ENCODE measurements at regions not wholly inside any gene's neighbourhood (a gene's known extent, or its start where the extent isn't known, plus 50 kb on each side); places are given as distances from the start of the nearest gene placed in this dataset.
"Not testable (repeated sequence)": the region's sequence is repeated elsewhere in the genome, so short reads cannot be mapped to it uniquely, and the experiment has no call there.

DNA sequence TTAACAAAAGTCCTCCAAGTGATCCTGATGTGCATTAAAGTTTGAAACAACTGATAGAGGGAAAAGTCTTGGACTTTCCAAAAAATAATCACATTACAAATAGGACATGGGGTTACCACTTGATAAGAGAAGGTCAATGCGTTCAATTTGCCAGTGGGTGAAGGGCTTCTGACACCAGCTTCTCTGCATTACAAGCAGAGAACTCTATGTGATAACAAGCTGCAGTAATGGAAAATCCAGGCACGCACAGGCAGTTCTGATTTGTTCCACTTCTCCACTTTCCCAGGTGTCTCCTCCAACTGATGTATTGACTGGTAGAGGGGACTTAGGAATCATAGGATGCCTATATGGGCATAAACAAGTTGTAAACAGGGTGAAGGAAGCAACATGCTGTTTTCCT is 234.0 kb upstream of the MGAT5 start:
- no peak for DNase-seq (ENCODE audit: low spot score)
- in situ Hi-C loops (cut with HindIII; ENCODE audit: low sequenced_read_pairs): no loop called here

DNA sequence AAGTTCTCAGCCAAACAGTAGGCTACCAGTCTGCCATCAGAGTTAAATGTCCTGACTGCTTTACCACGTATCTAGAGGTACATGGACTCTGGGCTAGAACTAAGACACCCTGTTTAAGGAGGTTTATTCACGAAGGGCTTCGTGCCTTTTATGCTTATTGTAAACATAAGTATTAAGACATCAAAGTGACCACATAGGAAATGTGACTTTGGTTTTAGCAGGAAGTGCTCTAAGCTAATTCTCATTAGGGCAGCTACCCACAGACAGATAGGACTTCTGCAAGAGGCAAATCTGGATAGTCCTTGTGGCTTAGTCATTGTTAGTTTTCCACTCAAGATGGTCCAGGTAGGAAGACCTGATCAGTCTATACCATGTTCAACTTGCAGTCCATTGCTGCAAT is 233.3 kb upstream of the MGAT5 start:
- in situ Hi-C loops (cut with HindIII; ENCODE audit: low sequenced_read_pairs): no loop called here
- DNase-seq (ENCODE audit: low spot score): no peak

DNA sequence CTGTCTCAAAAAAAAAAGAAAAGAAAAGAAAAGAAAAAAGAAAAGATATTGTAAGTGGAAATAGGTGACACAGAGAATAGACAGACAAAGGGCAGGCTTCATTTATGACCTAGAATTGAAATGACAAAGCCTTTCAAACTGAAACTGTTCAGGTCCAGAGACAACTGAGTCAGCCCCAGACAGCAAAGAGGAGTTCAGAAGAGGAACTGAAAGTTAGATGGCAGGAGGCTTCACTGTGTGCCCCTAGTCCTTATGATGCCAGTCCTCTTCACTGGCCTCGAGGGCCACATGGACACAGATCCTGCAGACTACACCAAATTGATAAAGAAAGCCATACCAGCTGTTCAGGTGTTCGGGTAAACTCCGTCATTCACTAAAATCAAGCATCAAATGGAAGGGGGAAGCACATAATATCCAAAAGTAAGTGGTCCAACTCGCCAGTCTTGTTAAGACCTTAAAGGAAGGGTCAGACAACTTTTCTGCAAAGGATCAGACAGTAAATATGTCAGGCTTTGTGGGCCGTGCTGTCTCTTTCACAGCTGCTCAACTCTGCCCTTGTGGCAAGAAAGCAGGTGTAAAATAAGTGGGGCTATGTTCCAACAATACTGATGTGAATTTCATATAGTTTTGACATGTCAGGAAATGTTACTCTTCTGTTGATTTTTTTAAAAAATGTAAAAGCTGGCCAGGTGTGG is 231.9 kb upstream of the MGAT5 start:
- in situ Hi-C loops (cut with HindIII; ENCODE audit: low sequenced_read_pairs): no loop called here
- no peak for DNase-seq (ENCODE audit: low spot score)

DNA sequence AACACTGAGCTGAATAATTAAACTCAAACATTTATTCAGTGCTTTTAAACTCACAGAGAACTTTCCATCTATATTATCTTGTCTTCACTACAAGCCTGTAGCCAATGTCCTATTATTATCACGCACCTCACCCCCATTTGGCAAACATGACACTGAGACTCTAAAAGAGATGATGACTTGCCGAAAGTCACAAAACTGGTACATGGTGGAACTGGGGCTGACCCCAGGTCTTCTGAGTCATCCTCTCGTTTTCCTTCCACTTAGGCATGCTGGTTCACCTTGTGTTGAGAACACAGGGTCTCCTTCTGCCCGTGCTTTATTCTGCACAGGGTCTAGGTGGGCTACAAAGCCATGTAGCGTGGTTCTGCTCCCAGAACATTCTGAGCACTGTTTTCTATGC is 230.0 kb upstream of the MGAT5 start:
- in situ Hi-C loops (cut with HindIII; ENCODE audit: low sequenced_read_pairs): no loop called here
- no peak for DNase-seq (ENCODE audit: low spot score)

DNA sequence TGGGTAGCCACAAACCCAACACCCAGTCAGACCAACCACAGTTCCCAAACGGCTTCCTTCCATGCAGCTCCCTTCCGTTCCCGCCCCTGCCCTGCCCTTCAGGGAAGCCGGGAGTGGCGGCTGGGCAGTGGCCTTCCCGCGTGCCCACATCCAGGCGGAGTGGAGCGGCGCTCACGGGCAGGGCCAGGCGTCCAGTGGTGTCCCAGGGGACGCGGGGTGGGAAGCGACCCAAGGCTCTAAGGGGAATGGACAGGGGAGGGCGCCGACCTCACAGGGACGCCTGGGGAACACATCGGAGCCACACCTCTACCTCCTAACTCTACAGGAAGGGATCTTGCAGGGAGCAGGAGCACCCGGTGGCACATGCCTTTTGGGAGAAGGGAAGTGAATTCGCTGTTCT is 225.9 kb upstream of the MGAT5 start:
- in situ Hi-C loops (cut with HindIII; ENCODE audit: low sequenced_read_pairs): no loop called here

DNA sequence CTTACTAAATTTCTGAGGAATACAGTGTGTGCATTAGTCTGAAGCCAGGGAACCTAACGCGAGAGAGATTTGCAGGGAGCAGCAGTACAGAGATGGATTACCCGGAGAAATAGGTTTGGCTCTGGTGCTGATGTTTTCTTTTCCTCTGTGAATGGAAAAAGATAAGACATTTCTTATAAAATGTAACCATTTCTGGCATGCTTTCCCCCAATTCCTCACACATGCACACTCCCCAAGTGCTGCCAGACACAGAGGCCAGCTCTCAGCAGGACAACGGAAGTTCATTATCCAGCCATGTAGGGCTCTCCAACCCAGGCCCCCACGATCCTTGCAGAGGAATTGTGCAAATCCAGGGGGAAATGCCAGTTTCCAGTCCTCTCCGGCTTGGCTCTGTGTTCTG is 224.5 kb upstream of the MGAT5 start:
- in situ Hi-C loops (cut with HindIII; ENCODE audit: low sequenced_read_pairs): no loop called here
- DNase-seq (ENCODE audit: low spot score): peak; percentile 84

More for the DNA sequence above, 225.9 kb upstream of the MGAT5 start:
- no peak for DNase-seq (ENCODE audit: low spot score)

DNA sequence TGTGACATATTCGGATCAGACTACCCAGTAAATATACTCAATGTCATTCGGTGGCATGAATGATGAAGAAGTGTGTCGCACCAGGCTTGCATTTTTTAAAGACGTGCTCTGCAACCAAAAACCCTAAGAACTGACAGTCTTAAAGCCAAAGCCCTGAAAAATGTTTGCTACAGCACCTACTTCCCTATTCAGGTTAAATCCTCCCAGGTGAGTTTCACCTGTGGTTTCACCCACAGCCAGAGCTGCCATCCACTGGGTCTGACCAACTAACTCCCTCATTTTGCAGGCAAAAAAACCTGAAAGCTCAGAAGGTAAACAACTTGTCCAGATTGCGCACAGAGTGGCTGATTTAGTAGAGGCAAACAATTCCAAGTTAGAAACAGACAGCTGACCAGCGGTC is 222.3 kb upstream of the MGAT5 start:
- DNase-seq (ENCODE audit: low spot score): no peak

DNA sequence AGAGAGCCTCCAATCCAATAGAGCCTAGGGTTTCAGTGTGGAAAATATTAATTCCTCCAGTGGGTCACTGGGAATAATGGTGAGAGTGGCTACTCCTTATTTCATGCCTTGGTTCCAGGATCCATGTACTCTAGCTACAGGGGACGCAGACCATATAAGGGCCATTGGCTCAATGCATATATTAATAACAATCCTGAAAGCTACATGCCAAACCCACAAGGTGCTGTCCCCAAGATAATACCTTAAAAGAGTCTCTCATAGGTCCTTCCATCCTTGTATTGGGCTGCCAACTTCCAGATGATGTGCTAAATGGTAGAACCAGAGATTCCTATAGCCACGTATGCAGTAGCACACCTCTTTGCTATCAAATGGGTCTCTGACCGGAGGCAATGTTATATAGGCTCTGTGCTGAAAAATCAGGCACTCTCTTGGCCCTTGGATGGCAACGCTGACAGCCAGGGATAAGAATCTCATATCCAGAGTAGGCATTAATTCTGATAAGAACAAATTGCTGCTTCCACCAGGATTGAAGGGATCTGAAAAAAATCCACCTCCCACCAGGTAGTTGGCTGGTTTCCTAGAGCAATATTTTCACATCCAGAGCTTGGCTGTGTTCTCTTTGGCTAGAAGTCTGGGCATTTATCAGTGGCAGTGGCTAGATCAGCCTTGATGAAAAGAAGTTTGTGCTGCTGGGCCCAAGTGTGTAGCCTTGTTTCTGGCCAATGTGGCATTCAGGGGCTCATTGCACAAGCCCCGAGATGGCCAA is 218.1 kb upstream of the MGAT5 start:
- in situ Hi-C loops (cut with HindIII; ENCODE audit: low sequenced_read_pairs): no loop called here
- peak; percentile 80 for DNase-seq (ENCODE audit: low spot score)

More for the DNA sequence above, 222.3 kb upstream of the MGAT5 start:
- in situ Hi-C loops (cut with HindIII; ENCODE audit: low sequenced_read_pairs): no loop called here

DNA sequence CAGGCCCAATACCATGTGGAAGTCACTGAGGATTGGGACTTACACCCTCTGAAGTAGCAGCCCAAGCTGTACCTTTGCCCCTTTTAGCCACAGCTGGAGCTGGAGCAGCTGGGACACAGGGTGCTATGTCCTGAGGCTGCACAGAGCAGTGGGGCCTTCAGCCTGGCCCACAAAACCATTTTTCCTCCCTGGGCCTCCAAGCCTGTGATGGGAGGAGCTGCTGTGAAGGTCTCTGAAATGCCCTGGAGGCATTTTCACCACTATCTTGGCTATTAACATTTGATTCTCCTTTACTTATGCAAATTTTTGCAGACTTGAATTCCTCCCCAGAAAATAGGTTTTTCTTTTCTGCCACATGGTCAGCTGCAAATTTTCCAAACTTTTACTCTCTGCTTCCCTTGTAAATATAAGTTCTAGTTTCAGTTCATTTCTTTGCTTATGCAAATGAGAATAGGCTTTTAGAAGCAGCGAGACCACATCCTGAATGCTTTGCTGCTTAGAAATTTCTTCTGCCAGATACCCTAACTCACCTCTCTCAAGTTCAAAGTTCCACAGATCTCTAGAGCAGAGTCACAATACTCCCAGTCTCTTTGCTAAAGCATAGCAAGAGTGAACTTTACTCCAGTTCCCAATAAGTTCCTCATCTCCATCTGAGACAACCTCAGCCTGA is 213.8 kb upstream of the MGAT5 start:
- no peak for DNase-seq (ENCODE audit: low spot score)
- in situ Hi-C loops (cut with HindIII; ENCODE audit: low sequenced_read_pairs): no loop called here

DNA sequence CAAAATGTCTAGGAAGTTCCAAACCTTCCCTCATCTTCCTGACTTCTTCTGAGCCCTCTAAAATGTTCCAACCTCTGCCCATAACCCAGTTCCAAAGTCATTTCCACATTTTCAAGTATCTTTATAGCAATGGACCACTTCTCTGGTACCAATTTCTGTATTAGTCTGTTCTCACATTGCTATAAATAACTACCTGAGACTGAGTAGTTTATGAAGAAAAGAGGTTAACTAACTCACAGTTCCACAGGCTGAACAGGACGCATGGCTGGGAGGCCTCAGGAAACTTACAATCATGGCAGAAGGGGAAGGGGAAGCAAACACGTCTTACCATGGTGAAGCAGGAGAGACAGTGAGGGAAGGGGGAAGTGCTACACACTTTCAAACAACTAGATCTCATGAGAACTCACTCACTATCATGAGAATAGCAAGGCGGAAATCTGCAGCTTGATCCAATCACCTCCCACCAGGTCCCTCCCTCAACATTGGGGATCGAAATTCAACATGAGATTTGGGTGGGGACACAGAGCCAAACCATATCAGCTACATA is 213.2 kb upstream of the MGAT5 start:
- DNase-seq (ENCODE audit: low spot score); in situ Hi-C loops (cut with HindIII; ENCODE audit: low sequenced_read_pairs): not testable (repeated sequence)

DNA sequence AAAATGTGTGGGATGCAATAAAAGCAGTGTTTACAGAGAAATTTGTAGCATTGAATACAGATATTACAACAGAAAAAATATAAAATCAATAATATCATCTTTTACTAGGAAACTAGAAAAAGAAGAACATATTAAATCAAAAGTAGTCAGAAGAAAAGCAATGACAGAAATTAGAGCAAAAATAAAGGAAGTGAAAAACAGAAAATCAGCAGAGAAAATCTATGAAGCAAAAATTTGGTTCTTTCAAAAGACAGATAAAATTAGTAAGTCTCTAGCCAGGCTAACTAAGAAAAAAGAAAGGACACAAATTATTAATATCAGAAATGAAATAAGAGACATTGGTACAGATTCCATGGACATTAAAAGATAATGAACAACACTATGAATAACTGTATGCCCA is 212.0 kb upstream of the MGAT5 start:
- DNase-seq (ENCODE audit: low spot score): no peak

DNA sequence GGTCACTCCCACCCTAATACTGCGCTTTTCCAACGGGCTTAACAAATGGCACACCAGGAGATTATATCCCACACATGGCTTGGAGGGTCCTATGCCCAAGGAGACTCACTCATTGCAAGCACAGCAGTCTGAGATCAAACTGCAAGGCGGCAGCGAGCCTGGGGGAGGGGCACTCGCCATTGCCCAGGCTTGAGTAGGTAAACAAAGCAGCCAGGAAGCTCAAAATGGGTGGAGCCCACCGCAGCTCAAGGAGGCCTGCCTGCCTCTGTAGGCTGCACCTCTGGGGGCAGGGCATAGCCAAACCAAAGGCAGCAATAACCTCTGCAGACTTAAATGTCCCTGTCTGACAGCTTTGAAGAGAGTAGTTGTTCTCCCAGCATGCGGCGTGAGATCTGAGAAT is 210.8 kb upstream of the MGAT5 start:
- in situ Hi-C loops (cut with HindIII; ENCODE audit: low sequenced_read_pairs); DNase-seq (ENCODE audit: low spot score): not testable (repeated sequence)

More for the DNA sequence above, 212.0 kb upstream of the MGAT5 start:
- in situ Hi-C loops (cut with HindIII; ENCODE audit: low sequenced_read_pairs): no loop called here

DNA sequence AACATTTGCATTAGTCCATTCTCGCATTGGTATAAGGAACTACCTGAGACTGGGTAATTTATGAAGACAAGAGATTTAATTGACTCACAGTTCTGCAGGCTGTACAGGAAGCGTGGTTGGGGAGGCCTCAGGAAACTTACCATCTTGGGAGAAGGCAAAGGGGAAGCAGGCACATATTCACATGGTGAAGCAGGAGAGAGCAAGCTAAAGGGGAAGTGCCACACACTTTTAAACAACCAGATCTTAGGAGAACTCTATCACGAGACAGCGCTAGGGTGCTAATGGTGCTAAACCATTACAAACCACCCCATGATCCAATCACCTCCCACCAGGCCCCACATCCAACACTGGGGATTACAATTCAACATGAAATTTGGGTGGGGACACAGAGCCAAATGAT is 201.7 kb upstream of the MGAT5 start:
- in situ Hi-C loops (cut with HindIII; ENCODE audit: low sequenced_read_pairs): no loop called here
- no peak for DNase-seq (ENCODE audit: low spot score)

DNA sequence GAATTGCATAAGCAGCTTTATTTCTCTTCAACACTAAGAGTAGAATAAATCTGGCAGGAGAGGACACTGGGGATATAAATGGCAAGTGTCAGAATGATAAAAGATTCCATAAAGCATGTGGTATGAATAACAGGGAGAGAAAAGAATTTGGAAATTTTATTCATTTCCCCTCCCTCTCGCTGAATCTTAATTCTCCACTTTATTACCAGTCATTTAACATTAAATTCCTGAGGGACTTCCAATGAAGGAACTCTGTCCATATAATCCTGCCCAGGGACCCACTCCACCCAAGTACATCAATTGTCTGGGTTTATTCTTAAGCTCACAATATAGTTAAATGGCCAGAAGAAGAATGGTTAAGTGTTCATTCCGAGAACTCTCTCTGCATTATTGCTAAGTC is 197.7 kb upstream of the MGAT5 start:
- DNase-seq (ENCODE audit: low spot score): no peak
- in situ Hi-C loops (cut with HindIII; ENCODE audit: low sequenced_read_pairs): no loop called here

DNA sequence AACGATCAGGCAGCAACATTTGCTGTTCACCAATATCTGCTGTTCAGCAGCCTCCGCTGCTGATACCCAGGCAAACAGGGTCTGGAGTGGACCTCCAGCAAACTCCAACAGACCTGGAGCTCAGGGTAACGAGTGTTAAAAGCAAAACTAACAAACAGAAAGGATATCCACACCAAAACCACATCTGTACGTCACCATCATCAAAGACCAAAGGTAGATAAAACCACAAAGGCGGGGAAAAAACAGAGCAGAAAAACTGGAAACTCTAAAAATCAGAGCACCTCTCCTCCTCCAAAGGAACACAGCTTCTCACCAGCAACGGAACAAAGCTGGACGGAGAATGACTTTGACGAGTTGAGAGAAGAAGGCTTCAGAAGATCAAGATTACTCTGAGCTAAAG is 192.8 kb upstream of the MGAT5 start:
- in situ Hi-C loops (cut with HindIII; ENCODE audit: low sequenced_read_pairs); DNase-seq (ENCODE audit: low spot score): not testable (repeated sequence)

DNA sequence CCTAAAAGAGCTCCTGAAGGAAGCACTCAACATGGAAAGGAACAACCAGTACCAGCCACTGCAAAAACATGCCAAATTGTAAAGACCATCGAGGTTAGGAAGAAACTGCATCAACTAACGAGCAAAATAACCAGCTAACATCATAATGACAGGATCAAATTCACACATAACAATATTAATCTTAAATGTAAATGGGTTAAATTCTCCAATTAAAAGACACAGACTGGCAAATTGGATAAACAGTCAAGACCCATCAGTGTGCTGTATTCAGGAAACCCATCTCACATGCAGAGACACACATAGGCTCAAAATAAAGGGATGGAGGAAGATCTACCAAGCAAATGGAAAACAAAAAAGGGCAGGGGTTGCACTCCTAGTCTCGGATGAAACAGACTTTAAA is 191.6 kb upstream of the MGAT5 start:
- in situ Hi-C loops (cut with HindIII; ENCODE audit: low sequenced_read_pairs); DNase-seq (ENCODE audit: low spot score): not testable (repeated sequence)

DNA sequence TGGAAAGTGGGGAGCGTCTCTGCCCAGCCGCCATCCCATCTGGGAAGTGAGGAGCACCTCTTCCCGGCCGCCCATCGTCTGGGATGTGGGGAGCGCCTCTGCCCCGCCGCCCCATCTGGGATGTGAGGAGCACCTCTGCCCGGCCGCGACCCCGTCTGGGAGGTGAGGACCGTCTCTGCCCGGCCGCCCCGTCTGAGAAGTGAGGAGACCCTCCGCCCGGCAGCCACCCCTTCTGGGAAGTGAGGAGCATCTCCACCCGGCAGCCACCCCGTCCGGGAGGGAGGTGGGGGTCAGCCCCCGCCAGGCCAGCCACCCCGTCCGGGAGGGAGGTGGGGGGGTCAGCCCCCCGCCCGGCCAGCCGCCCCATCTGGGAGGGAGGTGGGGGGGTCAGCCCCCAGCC is 190.0 kb upstream of the MGAT5 start:
- in situ Hi-C loops (cut with HindIII; ENCODE audit: low sequenced_read_pairs); DNase-seq (ENCODE audit: low spot score): not testable (repeated sequence)

DNA sequence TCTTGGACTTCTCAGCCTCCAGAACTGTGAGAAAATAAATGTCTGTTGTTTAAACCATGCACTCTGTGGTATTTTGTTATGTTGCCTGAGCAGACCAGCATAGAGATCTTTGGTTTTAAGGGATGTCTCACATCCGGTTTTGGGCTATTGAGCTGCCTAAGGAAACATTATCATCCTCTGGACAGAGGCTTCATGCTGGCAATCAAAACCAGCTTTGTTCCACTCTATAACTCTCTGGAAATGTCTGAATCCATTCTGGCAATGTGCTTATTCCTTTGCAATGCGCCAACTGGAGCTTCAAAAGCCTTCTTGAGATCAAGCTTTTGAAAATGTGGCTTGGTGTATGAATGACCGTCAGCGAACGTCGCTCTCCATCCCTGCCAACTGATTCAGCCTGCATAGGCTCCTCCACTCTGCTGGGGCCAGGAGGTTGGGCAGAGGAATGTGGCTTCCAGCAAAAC is 183.6 kb upstream of the MGAT5 start:
- no peak for DNase-seq (ENCODE audit: low spot score)
- in situ Hi-C loops (cut with HindIII; ENCODE audit: low sequenced_read_pairs): no loop called here

DNA sequence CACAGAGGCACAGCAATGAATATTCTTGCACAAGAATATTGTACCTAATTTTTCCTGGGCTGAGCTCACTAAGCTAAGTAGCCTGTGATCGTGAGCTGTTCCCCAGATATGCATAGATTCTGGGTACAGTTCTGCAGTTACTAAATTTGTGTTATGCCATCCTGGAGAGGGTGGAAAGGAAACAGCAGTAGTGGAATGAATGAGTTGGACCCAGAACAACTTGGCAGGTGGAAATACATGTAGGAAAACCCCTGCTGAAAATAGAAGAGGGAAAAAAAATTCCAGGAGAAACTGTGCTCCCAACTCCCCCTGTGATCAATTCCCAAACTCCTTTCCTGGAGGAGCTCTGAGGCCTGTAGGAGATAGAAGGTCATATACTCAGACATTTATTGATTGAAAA is 181.5 kb upstream of the MGAT5 start:
- DNase-seq (ENCODE audit: low spot score): peak; percentile 58
- in situ Hi-C loops (cut with HindIII; ENCODE audit: low sequenced_read_pairs): no loop called here

DNA sequence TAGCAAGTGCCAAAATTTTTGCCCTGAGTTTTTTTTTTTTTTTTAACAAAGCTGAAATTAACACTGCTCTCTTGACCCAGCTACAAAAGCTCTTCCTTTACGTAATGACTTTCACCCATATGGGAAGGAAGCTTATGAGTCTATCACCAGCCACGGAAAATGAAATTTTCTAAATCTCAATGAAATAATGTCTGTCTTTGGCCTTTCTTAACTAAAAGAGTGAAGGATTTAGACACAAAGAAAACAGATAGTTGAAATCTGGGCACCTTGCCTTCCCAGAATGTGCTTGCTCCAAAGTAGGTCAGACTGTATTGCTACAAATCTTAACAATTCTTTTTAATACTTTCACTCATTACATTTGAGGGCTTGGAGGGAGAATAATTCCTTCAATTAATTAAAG is 180.8 kb upstream of the MGAT5 start:
- DNase-seq (ENCODE audit: low spot score): peak; percentile 50
- in situ Hi-C loops (cut with HindIII; ENCODE audit: low sequenced_read_pairs): no loop called here

Data from G401 (cell line).